Ishikawa (cell line): ENCODE measurements at regions not wholly inside any gene's neighbourhood (a gene's known extent, or its start where the extent isn't known, plus 50 kb on each side); places are given as distances from the start of the nearest gene placed in this dataset.

Source experiments
- CEBPB ChIP-seq: IDR thresholded peaks from 2 replicates; pipeline ENCODE4 v1.6.1; 2012
- CREB1 ChIP-seq: IDR thresholded peaks from 2 replicates; pipeline ENCODE4 v1.6.1; 2012; ENCODE audit warnings: low read depth
- EGR1 ChIP-seq: IDR thresholded peaks from 2 replicates; pipeline ENCODE4 v1.6.1; 2012
- EP300 ChIP-seq: IDR thresholded peaks from 2 replicates; pipeline ENCODE4 v1.6.1; 2012; ENCODE audit warnings: borderline replicate concordance
- FOXM1 ChIP-seq: IDR thresholded peaks from 2 replicates; pipeline ENCODE4 v1.6.1; 2012; ENCODE audit warnings: low read depth, borderline replicate concordance
- MAX ChIP-seq: IDR thresholded peaks from 2 replicates; pipeline ENCODE4 v1.6.1; 2012
- NFIC ChIP-seq: IDR thresholded peaks from 2 replicates; pipeline ENCODE4 v1.6.1; 2012
- RAD21 ChIP-seq: IDR thresholded peaks from 2 replicates; pipeline ENCODE4 v1.6.1; 2012; ENCODE audit warnings: low read depth
- REST ChIP-seq: IDR thresholded peaks from 2 replicates; pipeline ENCODE4 v1.6.1; 2012; ENCODE audit warnings: low read depth, mild to moderate bottlenecking
- TAF1 ChIP-seq: IDR thresholded peaks from 2 replicates; pipeline ENCODE4 v1.6.1; 2012; ENCODE audit warnings: low read depth, mild to moderate bottlenecking
- TCF12 ChIP-seq: IDR thresholded peaks from 2 replicates; pipeline ENCODE4 v1.6.1; 2012; ENCODE audit warnings: low read depth
- USF1 ChIP-seq: IDR thresholded peaks from 2 replicates; pipeline ENCODE4 v1.6.1; 2012
- YY1 ChIP-seq: IDR thresholded peaks from 2 replicates; pipeline ENCODE4 v1.6.1; 2012; ENCODE audit warnings: low read depth
- ZBTB7A ChIP-seq: IDR thresholded peaks from 2 replicates; pipeline ENCODE4 v1.6.1; 2012; ENCODE audit warnings: low read depth

- no peak for TF ChIP-seq USF1
Measured at GRCh38 chr2:144698156-144698555, 178.2 kb upstream of the ZEB2 start.

- no peak for TF ChIP-seq EGR1
- TF ChIP-seq NFIC, result no peak
- no peak for TF ChIP-seq ZBTB7A
- TF ChIP-seq YY1, result no peak
- TF ChIP-seq RAD21, result no peak
- TF ChIP-seq USF1, result peak; percentile 23; the same call in 1 of the 2 replicates
- TF ChIP-seq CREB1, result no peak
- TF ChIP-seq REST, result no peak
Measured at GRCh38 chr2:144695657-144696056, 175.7 kb upstream of the ZEB2 start.

- TF ChIP-seq MAX, result no peak
- TF ChIP-seq FOXM1, result no peak
Measured at GRCh38 chr2:144694456-144694855, 174.5 kb upstream of the ZEB2 start.

GRCh38 chr2:144693179-144693578, 173.3 kb upstream of the ZEB2 start:
- no peak for TF ChIP-seq TAF1
- TF ChIP-seq RAD21, result no peak
- TF ChIP-seq FOXM1, result no peak
- no peak for TF ChIP-seq EGR1
- no peak for TF ChIP-seq EP300
- TF ChIP-seq CEBPB, result no peak
- TF ChIP-seq USF1, result no peak
- no peak for TF ChIP-seq TCF12
- no peak for TF ChIP-seq MAX
- no peak for TF ChIP-seq ZBTB7A
- no peak for TF ChIP-seq REST

- no peak for TF ChIP-seq RAD21
Measured at GRCh38 chr2:144692661-144693060, 172.7 kb upstream of the ZEB2 start.

GRCh38 chr2:144690771-144691170, 170.9 kb upstream of the ZEB2 start:
- TF ChIP-seq EGR1 (no peak), REST (no peak), MAX (no peak), CREB1 (no peak), EP300 (no peak), TCF12 (no peak), CEBPB (no peak), USF1 (no peak), RAD21 (no peak)
